ENCODE measurements at regions not wholly inside any gene's neighbourhood (a gene's known extent, or its start where the extent isn't known, plus 50 kb on each side); places are given as distances from the start of the nearest gene placed in this dataset.
"Not testable (repeated sequence)": the region's sequence is repeated elsewhere in the genome, so short reads cannot be mapped to it uniquely, and the experiment has no call there.

- no peak for DNase-seq
Observed at GRCh38 chr4:179048839-179049453, 1606.7 kb upstream of the AGA start.

- DNase-seq, result no peak
Observed at GRCh38 chr4:179051206-179051605, 1609.0 kb upstream of the AGA start.

- DNase-seq, result no peak
Observed at GRCh38 chr4:179059396-179059795, 1617.2 kb upstream of the AGA start.

GRCh38 chr4:179066254-179066653 is 1624.0 kb upstream of the AGA start:
- DNase-seq, result not testable (repeated sequence)

GRCh38 chr4:179071131-179071530 is 1628.9 kb upstream of the AGA start:
- DNase-seq, result no peak

- DNase-seq, result no peak
Observed at GRCh38 chr4:179076865-179077264, 1634.6 kb upstream of the AGA start.

- DNase-seq, result no peak
Observed at GRCh38 chr4:179095585-179096221, 1653.5 kb upstream of the AGA start.

GRCh38 chr4:179097741-179098140 is 1655.5 kb upstream of the AGA start:
- DNase-seq, result no peak

- peak; percentile 78 for DNase-seq
Observed at GRCh38 chr4:179110356-179110755, 1668.1 kb upstream of the AGA start.

GRCh38 chr4:179110816-179111215 is 1668.6 kb upstream of the AGA start:
- DNase-seq, result no peak

- no peak for DNase-seq
Observed at GRCh38 chr4:179112441-179113170, 1670.4 kb upstream of the AGA start.

- no peak for DNase-seq
Observed at GRCh38 chr4:179114615-179115014, 1672.4 kb upstream of the AGA start.

GRCh38 chr4:179116011-179116410 is 1673.8 kb upstream of the AGA start:
- no peak for DNase-seq

GRCh38 chr4:179116581-179116980 is 1674.3 kb upstream of the AGA start:
- DNase-seq, result no peak

GRCh38 chr4:179123084-179123483 is 1680.8 kb upstream of the AGA start:
- DNase-seq, result no peak

- DNase-seq, result no peak
Observed at GRCh38 chr4:179124419-179124818, 1682.2 kb upstream of the AGA start.

- DNase-seq, result no peak
Observed at GRCh38 chr4:179124957-179125356, 1682.7 kb upstream of the AGA start.

GRCh38 chr4:179125870-179126269 is 1683.6 kb upstream of the AGA start:
- no peak for DNase-seq

- DNase-seq, result no peak
Observed at GRCh38 chr4:179128299-179128698, 1686.1 kb upstream of the AGA start.

GRCh38 chr4:179130122-179130714 is 1688.0 kb upstream of the AGA start:
- DNase-seq, result peak; percentile 41

- no peak for DNase-seq
Observed at GRCh38 chr4:179145746-179146525, 1703.7 kb upstream of the AGA start.

- DNase-seq, result no peak
Observed at GRCh38 chr4:179151770-179152169, 1709.5 kb upstream of the AGA start.

GRCh38 chr4:179163147-179163546 is 1720.9 kb upstream of the AGA start:
- DNase-seq, result no peak
